Ascending aorta (tissue), 2 donors: ENCODE measurements at regions not wholly inside any gene's neighbourhood (a gene's known extent, or its start where the extent isn't known, plus 50 kb on each side); places are given as distances from the start of the nearest gene placed in this dataset.
A peak's percentile ranks its signal among the peaks of the same experiment; 100 is the strongest.

ENCODE experiments used
- DNase-seq, 2 donors: peaks; one replicate each; pipeline ENCODE4 v3.0.0-alpha.2; 2019; ENCODE audit warnings: low spot score in 2 of 2
- H3K27ac ChIP-seq, 2 donors: fragments of 200-600 bp; sonication (generic); one replicate each; pipeline ENCODE4 v1.5.1; 2016 to 2017; ENCODE audit warnings: mild to moderate bottlenecking in 1 of 2
- H3K27me3 ChIP-seq: fragments of 200-600 bp; sonication (generic); one replicate; pipeline ENCODE4 v1.5.1; 2017
- H3K36me3 ChIP-seq, 2 donors: fragments of 200-600 bp; sonication (generic); one replicate each; pipeline ENCODE4 v1.5.1; 2016
- H3K4me1 ChIP-seq, 2 donors: fragments of 200-600 bp; sonication (generic); one replicate each; pipeline ENCODE4 v1.5.1; 2016 to 2017; ENCODE audit warnings: mild to moderate bottlenecking in 1 of 2
- H3K4me3 ChIP-seq, 2 donors: fragments of 200-600 bp; sonication (generic); one replicate each; pipeline ENCODE4 v1.5.1; 2016 to 2017; ENCODE audit warnings: mild to moderate bottlenecking in 1 of 2
- H3K9me3 ChIP-seq, 2 donors: fragments of 200-600 bp; sonication (generic); one replicate each; pipeline ENCODE4 v1.5.1; 2016
- CTCF ChIP-seq, 3 experiments: fragments of 200-600 bp in 2 of 3; fragments of 450-650 bp in 1 of 3; sonication (generic) in 2 of 3; IDR thresholded peaks; one replicate each; pipeline ENCODE4 v1.5.1; 2016 to 2019; ENCODE audit warnings: antibody characterized with exemption in 3 of 3, mild to moderate bottlenecking in 1 of 3, moderate library complexity in 1 of 3
- intact Hi-C: fragments of 100-400 bp; cut with DNase I; formaldehyde crosslinking; loops from one replicate; pipeline ENCODE4 v1.15.1; 2023

- DNase-seq: no peak
- no peaks in the 10 kb centered on the region for H3K27me3 ChIP-seq
- H3K4me3 ChIP-seq: no peak overlapping the region
- TF ChIP-seq CTCF (IDR thresholded peaks at IDR 0.05): peak in 1 of 3 experiments; percentile 27
- intact Hi-C loops: no loop called here
- H3K9me3 ChIP-seq: no peaks in the 10 kb centered on the region
- H3K36me3 ChIP-seq: no peaks in the 10 kb centered on the region
- H3K4me1 ChIP-seq: no peaks in the 10 kb centered on the region
- H3K27ac ChIP-seq: no peak overlapping the region
These were observed 428.8 kb downstream of the DYNC2H1 start for GRCh38 chr11:103537904-103538502.

- H3K36me3 ChIP-seq: no peaks in the 10 kb centered on the region
- H3K4me3 ChIP-seq: no peak overlapping the region
- intact Hi-C loops: no loop called here
- H3K4me1 ChIP-seq: no peaks in the 10 kb centered on the region
- H3K27ac ChIP-seq: no peak overlapping the region
- no peak for TF ChIP-seq CTCF (IDR thresholded peaks at IDR 0.05)
- DNase-seq: no peak
- H3K9me3 ChIP-seq: no peaks in the 10 kb centered on the region
- no peaks in the 10 kb centered on the region for H3K27me3 ChIP-seq
These were observed 429.9 kb downstream of the DYNC2H1 start for GRCh38 chr11:103539166-103539565.

GRCh38 chr11:103541186-103541795 is 432.1 kb downstream of the DYNC2H1 start:
- intact Hi-C loops: no loop called here
- Histone ChIP-seq H3K4me3 (no peak overlapping the region), H3K27me3 (no peaks in the 10 kb centered on the region), H3K27ac (no peak overlapping the region), H3K9me3 (no peaks in the 10 kb centered on the region), H3K4me1 (no peaks in the 10 kb centered on the region), H3K36me3 (no peaks in the 10 kb centered on the region)
- no peak for DNase-seq
- no peak for TF ChIP-seq CTCF (IDR thresholded peaks at IDR 0.05)

- Histone ChIP-seq H3K36me3 (no peaks in the 10 kb centered on the region), H3K9me3 (no peaks in the 10 kb centered on the region), H3K27me3 (no peaks in the 10 kb centered on the region), H3K4me3 (no peak overlapping the region), H3K4me1 (no peaks in the 10 kb centered on the region), H3K27ac (no peak overlapping the region)
- no peak for TF ChIP-seq CTCF (IDR thresholded peaks at IDR 0.05)
- no peak for DNase-seq
- intact Hi-C loops: no loop called here
These were observed 433.6 kb downstream of the DYNC2H1 start for GRCh38 chr11:103542851-103543250.

- H3K27ac ChIP-seq: no peak overlapping the region
- H3K4me1 ChIP-seq: no peaks in the 10 kb centered on the region
- no peaks in the 10 kb centered on the region for H3K27me3 ChIP-seq
- TF ChIP-seq CTCF (IDR thresholded peaks at IDR 0.05): no peak
- H3K9me3 ChIP-seq: no peaks in the 10 kb centered on the region
- no peak overlapping the region for H3K4me3 ChIP-seq
- H3K36me3 ChIP-seq: no peaks in the 10 kb centered on the region
- no peak for DNase-seq
- intact Hi-C loops: no loop called here
These were observed 434.2 kb downstream of the DYNC2H1 start for GRCh38 chr11:103543456-103543855.
